ENCODE measurements at regions not wholly inside any gene's neighbourhood (a gene's known extent, or its start where the extent isn't known, plus 50 kb on each side); places are given as distances from the start of the nearest gene placed in this dataset.
A peak's percentile ranks its signal among the peaks of the same experiment; 100 is the strongest.
"Not testable (repeated sequence)": the region's sequence is repeated elsewhere in the genome, so short reads cannot be mapped to it uniquely, and the experiment has no call there.

- Mint-ChIP-seq H3K36me3 (no peaks in the 10 kb centered on the region), H3K27ac (no peak overlapping the region), H3K4me3 (no peak overlapping the region), H3K27me3 (peaks cover 0 to 7% (median 0%) of the 10 kb centered on the region in 3 donors), H3K9me3 (peaks cover 0 to 9% (median 4%) of the 10 kb centered on the region in 7 donors), H3K4me1 (no peaks in the 10 kb centered on the region)
- no peak for DNase-seq
- no peak for ATAC-seq (ENCODE audit: low read depth in 2 of 2)
Measured at GRCh38 chr5:110812639-110813038, 73.8 kb downstream of the SLC25A46 start.

GRCh38 chr5:110815916-110816605 lies 77.3 kb downstream of the SLC25A46 start:
- Mint-ChIP-seq H3K36me3 (no peaks in the 10 kb centered on the region), H3K4me3 (no peak overlapping the region), H3K9me3 (peaks cover 0 to 9% (median 4%) of the 10 kb centered on the region in 7 donors), H3K4me1 (no peaks in the 10 kb centered on the region), H3K27ac (no peak overlapping the region), H3K27me3 (peaks cover 0 to 7% (median 0%) of the 10 kb centered on the region in 3 donors)
- DNase-seq = no peak
- no peak for ATAC-seq (ENCODE audit: low read depth in 2 of 2)

- peaks cover 0 to 6% (median 3%) of the 10 kb centered on the region in 7 donors for H3K9me3 Mint-ChIP-seq
- H3K4me3 Mint-ChIP-seq = no peak overlapping the region
- no peak overlapping the region for H3K27ac Mint-ChIP-seq
Measured at GRCh38 chr5:110817459-110817858, 78.7 kb downstream of the SLC25A46 start.

GRCh38 chr5:110823571-110823970 lies 84.8 kb downstream of the SLC25A46 start:
- H3K27ac Mint-ChIP-seq = no peak overlapping the region

More at GRCh38 chr5:110817459-110817858, 78.7 kb downstream of the SLC25A46 start:
- no peak for ATAC-seq (ENCODE audit: low read depth in 2 of 2)
- Mint-ChIP-seq H3K4me1 (no peaks in the 10 kb centered on the region), H3K27me3 (peaks cover 0 to 2% (median 0%) of the 10 kb centered on the region in 3 donors), H3K36me3 (no peaks in the 10 kb centered on the region)
- no peak for DNase-seq

DNA sequence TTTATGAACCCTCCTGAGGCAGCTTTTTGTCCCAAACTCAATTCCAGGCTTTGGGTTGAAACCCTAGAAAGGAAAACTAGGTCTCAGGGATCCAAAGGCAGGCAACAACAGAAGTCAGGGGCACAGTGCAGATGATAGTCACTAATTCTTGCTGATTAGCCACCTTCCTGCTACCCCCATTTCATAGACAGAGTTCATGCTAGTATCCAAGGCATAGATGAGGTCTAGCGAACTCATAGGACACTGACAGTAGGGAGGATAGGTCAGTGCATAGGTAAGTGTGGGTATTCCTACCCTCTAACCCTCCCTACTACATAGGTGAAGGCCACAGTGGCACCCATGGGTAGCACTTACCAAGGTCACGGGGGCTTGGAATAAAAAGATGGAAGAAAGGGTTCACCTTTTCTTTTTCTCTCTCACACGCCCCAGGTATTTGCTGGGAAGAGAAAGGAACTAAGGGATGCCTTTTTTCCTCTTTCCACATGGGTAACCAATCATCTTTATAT lies 86.2 kb downstream of the SLC25A46 start:
- Mint-ChIP-seq H3K4me3 (no peak overlapping the region), H3K27ac (peak overlapping the region in 1 of 6 donors; percentile 58), H3K4me1 (no peaks in the 10 kb centered on the region), H3K36me3 (peaks cover 0 to 18% of the 10 kb centered on the region in 2 donors), H3K9me3 (peaks cover 11 to 59% (median 24%) of the 10 kb centered on the region in 7 donors), H3K27me3 (no peaks in the 10 kb centered on the region)
- no peak for ATAC-seq (ENCODE audit: low read depth in 2 of 2)
- no peak for DNase-seq

More at GRCh38 chr5:110823571-110823970, 84.8 kb downstream of the SLC25A46 start:
- H3K36me3 Mint-ChIP-seq = peaks cover 0 to 14% of the 10 kb centered on the region in 2 donors
- ATAC-seq (ENCODE audit: low read depth in 2 of 2) = no peak
- peaks cover 7 to 47% (median 24%) of the 10 kb centered on the region in 7 donors for H3K9me3 Mint-ChIP-seq
- no peaks in the 10 kb centered on the region for H3K4me1 Mint-ChIP-seq
- H3K27me3 Mint-ChIP-seq = no peaks in the 10 kb centered on the region
- no peak for DNase-seq
- H3K4me3 Mint-ChIP-seq = no peak overlapping the region

DNA sequence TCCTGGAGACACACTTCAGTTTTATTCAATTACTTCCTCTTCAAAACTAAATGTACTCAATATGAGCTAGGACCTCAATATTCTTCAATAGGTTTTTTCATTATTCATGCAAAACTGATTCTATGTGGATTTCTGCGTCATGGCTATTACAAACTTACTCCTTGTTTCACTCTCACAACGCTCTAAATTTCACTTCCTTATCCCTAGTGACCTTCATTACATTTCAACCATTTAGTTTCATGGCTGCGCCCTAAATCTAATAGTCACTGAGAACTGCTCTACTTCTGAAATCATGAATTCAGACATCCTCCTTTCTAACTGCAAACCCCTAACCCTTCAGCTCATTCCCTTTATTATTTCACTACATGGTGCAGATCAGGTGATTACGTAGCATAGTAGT lies 93.9 kb downstream of the SLC25A46 start:
- Mint-ChIP-seq H3K4me1 (no peaks in the 10 kb centered on the region), H3K9me3 (peaks cover 7 to 32% (median 11%) of the 10 kb centered on the region in 7 donors)

GRCh38 chr5:110834933-110835332 lies 96.1 kb downstream of the SLC25A46 start:
- H3K9me3 Mint-ChIP-seq = peaks cover 3 to 17% (median 7%) of the 10 kb centered on the region in 7 donors
- ATAC-seq (ENCODE audit: low read depth in 2 of 2); H3K4me3 Mint-ChIP-seq; H3K4me1 Mint-ChIP-seq; H3K27ac Mint-ChIP-seq; DNase-seq; H3K36me3 Mint-ChIP-seq; H3K27me3 Mint-ChIP-seq: not testable (repeated sequence)

More for the DNA sequence above, 93.9 kb downstream of the SLC25A46 start:
- DNase-seq (no peak), ATAC-seq (ENCODE audit: low read depth in 2 of 2) (no peak)
- Mint-ChIP-seq H3K27ac (no peak overlapping the region), H3K27me3 (no peaks in the 10 kb centered on the region), H3K36me3 (peaks cover 0 to 5% of the 10 kb centered on the region in 2 donors), H3K4me3 (no peak overlapping the region)

DNA sequence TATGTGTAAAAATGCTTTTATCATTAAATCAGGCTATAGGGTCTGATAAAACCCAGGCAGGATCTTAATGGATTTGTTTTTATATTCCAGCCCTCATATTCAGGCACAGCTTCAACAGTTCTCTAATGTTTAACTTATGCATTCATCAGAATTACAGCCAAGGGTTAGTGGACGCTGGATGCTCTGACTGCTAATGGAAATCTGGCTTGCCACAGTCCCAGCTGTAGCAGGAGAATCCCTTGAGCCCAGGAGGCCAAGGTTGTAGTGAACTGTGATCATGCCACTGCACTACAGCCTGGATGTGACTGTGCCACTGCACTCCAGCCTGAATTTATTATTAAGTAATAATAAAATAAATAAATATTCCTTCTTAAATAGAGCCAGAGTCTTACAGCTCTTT lies 98.0 kb downstream of the SLC25A46 start:
- Mint-ChIP-seq H3K4me1 (no peaks in the 10 kb centered on the region), H3K36me3 (no peaks in the 10 kb centered on the region), H3K4me3 (no peak overlapping the region), H3K9me3 (peaks cover 0 to 14% (median 6%) of the 10 kb centered on the region in 7 donors), H3K27ac (no peak overlapping the region), H3K27me3 (no peaks in the 10 kb centered on the region)
- DNase-seq = no peak
- no peak for ATAC-seq (ENCODE audit: low read depth in 2 of 2)

DNA sequence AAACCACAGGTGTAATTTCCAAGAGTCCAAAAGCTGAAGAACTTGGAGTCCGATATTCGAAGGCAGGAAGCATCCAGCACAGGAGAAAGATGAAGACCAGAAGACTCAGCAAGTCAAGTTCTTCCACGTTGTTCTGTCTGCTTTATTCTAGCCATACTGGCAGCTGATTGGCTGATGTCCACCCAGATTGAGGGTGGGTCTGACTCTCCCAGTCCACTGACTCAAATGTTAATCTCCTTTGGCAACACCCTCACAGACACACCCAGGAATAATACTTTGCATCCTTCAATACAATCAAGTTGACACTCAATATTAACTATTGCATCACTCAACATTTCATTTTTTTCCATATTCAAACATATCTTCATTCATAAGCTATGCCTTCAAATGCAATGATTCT lies 99.5 kb downstream of the SLC25A46 start:
- H3K27ac Mint-ChIP-seq; H3K27me3 Mint-ChIP-seq; H3K4me3 Mint-ChIP-seq; ATAC-seq (ENCODE audit: low read depth in 2 of 2); DNase-seq; H3K4me1 Mint-ChIP-seq; H3K36me3 Mint-ChIP-seq: not testable (repeated sequence)
- peaks cover 0 to 14% (median 6%) of the 10 kb centered on the region in 7 donors for H3K9me3 Mint-ChIP-seq

DNA sequence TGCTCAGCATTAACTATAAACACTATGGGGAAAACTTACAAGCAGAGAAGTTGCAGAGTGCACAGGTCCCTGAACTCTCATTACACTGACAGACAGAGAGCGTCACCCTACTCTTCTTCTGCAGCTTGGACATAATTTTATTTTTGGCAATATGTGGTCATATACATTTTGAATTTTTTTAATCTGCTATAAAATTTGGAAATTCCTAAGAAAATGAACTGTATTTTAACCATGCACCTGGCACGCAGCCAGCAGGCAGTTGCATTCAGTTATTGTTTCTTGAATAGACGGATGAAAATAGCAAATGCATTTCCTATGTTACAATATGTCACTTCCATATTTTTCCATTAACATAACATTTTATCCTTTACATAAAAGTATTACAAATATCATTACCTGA lies 100.2 kb downstream of the SLC25A46 start:
- no peak for DNase-seq
- H3K4me1 Mint-ChIP-seq = no peaks in the 10 kb centered on the region
- no peaks in the 10 kb centered on the region for H3K27me3 Mint-ChIP-seq
- H3K36me3 Mint-ChIP-seq = no peaks in the 10 kb centered on the region
- no peak overlapping the region for H3K27ac Mint-ChIP-seq
- H3K4me3 Mint-ChIP-seq = no peak overlapping the region
- peaks cover 0 to 14% (median 7%) of the 10 kb centered on the region in 7 donors for H3K9me3 Mint-ChIP-seq
- no peak for ATAC-seq (ENCODE audit: low read depth in 2 of 2)

GRCh38 chr5:110840347-110840960 lies 101.6 kb downstream of the SLC25A46 start:
- H3K4me3 Mint-ChIP-seq = no peak overlapping the region
- no peaks in the 10 kb centered on the region for H3K27me3 Mint-ChIP-seq
- ATAC-seq (ENCODE audit: low read depth in 2 of 2) (no peak), DNase-seq (no peak)
- H3K36me3 Mint-ChIP-seq = no peaks in the 10 kb centered on the region
- H3K27ac Mint-ChIP-seq = no peak overlapping the region
- H3K9me3 Mint-ChIP-seq = peaks cover 0 to 23% (median 6%) of the 10 kb centered on the region in 7 donors
- no peaks in the 10 kb centered on the region for H3K4me1 Mint-ChIP-seq

DNA sequence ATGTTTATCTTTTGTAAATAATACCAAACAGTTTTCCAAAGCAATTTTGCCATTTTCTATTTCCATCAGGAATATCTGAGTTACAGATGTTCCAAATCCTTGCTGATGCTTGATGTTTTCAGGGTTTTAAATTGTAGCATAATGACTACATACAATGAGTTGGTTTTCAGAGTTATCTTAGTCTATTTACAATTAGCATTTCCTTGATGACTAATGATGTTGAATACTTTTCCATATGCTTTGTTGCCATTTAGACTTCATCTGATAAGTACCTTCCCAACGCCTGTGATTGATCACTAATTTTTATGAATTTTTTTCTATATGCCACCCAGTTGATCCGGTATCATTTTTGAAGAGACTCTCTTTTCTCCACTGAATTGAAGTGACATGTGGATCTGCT lies 102.3 kb downstream of the SLC25A46 start:
- Mint-ChIP-seq H3K4me1 (no peaks in the 10 kb centered on the region), H3K27me3 (no peaks in the 10 kb centered on the region), H3K27ac (no peak overlapping the region), H3K9me3 (peaks cover 0 to 16% (median 0%) of the 10 kb centered on the region in 7 donors), H3K4me3 (no peak overlapping the region), H3K36me3 (no peaks in the 10 kb centered on the region)
- DNase-seq (no peak), ATAC-seq (ENCODE audit: low read depth in 2 of 2) (no peak)

DNA sequence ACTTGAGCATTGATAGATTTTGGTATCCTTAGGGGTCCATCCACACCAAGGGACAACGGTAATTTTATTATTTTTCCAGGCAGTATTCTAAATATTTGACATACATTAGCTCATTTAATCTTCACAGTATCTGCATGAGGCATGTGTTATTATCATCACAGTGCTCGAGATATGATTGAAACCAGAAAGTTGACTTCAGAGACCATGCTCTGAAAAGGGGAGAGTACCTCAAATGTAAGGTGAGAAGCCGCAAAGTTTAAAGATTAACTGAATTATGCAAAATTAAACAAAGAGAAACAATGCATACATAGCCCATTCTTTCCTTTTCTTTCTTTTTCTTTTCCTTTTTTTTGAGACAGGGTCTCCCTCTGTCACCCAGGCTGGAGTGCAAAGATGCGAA lies 104.1 kb downstream of the SLC25A46 start:
- Mint-ChIP-seq H3K36me3 (no peaks in the 10 kb centered on the region), H3K27me3 (no peaks in the 10 kb centered on the region), H3K4me1 (no peaks in the 10 kb centered on the region), H3K4me3 (no peak overlapping the region), H3K27ac (no peak overlapping the region), H3K9me3 (peaks cover 0 to 16% (median under 1%) of the 10 kb centered on the region in 7 donors)
- ATAC-seq (ENCODE audit: low read depth in 2 of 2) (no peak), DNase-seq (no peak)

DNA sequence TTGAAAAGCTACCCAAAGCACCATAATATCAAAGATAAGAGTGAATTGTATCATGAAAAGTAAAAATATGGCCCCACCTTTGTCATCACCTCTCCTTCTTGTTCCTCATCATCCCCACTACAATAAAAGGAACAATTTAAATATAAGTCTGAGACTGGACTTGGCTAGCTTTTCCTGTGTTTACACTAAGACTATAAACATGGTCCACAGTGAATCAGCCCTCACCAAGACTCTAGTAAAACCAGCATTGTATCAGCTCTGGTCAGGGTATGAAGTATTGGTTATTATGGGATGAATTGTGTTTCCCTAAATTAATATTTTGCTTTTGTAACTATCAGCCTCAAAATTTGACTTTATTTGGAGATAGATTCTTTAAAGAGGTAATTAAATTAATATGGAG lies 105.4 kb downstream of the SLC25A46 start:
- no peak overlapping the region for H3K4me3 Mint-ChIP-seq
- no peaks in the 10 kb centered on the region for H3K36me3 Mint-ChIP-seq
- no peaks in the 10 kb centered on the region for H3K4me1 Mint-ChIP-seq
- peaks cover 0 to 27% (median 6%) of the 10 kb centered on the region in 7 donors for H3K9me3 Mint-ChIP-seq
- no peak for ATAC-seq (ENCODE audit: low read depth in 2 of 2)
- DNase-seq = no peak
- no peaks in the 10 kb centered on the region for H3K27me3 Mint-ChIP-seq
- no peak overlapping the region for H3K27ac Mint-ChIP-seq

All from naive B cell (primary cell).